ENCODE measurements at regions not wholly inside any gene's neighbourhood (a gene's known extent, or its start where the extent isn't known, plus 50 kb on each side); places are given as distances from the start of the nearest gene placed in this dataset.
"Not testable (repeated sequence)": the region's sequence is repeated elsewhere in the genome, so short reads cannot be mapped to it uniquely, and the experiment has no call there.

- no peak for DNase-seq
Measured at GRCh38 chr5:99544356-99544755, 615.5 kb upstream of the CHD1 start.

- no peak for DNase-seq
Measured at GRCh38 chr5:99543841-99544240, 615.0 kb upstream of the CHD1 start.

GRCh38 chr5:99534241-99534640 lies 605.4 kb upstream of the CHD1 start:
- DNase-seq, result not testable (repeated sequence)

GRCh38 chr5:99521666-99522065 lies 592.9 kb upstream of the CHD1 start:
- not testable (repeated sequence) for DNase-seq

- DNase-seq, result not testable (repeated sequence)
Measured at GRCh38 chr5:99515864-99516490, 587.2 kb upstream of the CHD1 start.

GRCh38 chr5:99510237-99510866 lies 581.5 kb upstream of the CHD1 start:
- not testable (repeated sequence) for DNase-seq

GRCh38 chr5:99509064-99509463 lies 580.3 kb upstream of the CHD1 start:
- not testable (repeated sequence) for DNase-seq

GRCh38 chr5:99495456-99495855 lies 566.6 kb upstream of the CHD1 start:
- not testable (repeated sequence) for DNase-seq

- not testable (repeated sequence) for DNase-seq
Measured at GRCh38 chr5:99478450-99478849, 549.6 kb upstream of the CHD1 start.

- not testable (repeated sequence) for DNase-seq
Measured at GRCh38 chr5:99473328-99473727, 544.5 kb upstream of the CHD1 start.

- not testable (repeated sequence) for DNase-seq
Measured at GRCh38 chr5:99471726-99472125, 542.9 kb upstream of the CHD1 start.

- not testable (repeated sequence) for DNase-seq
Measured at GRCh38 chr5:99471178-99471577, 542.4 kb upstream of the CHD1 start.

GRCh38 chr5:99470636-99471035 lies 541.8 kb upstream of the CHD1 start:
- not testable (repeated sequence) for DNase-seq

- DNase-seq, result no peak
Measured at GRCh38 chr5:99460701-99461100, 531.9 kb upstream of the CHD1 start.

- no peak for DNase-seq
Measured at GRCh38 chr5:99453196-99453595, 524.4 kb upstream of the CHD1 start.

- DNase-seq, result no peak
Measured at GRCh38 chr5:99449786-99450185, 521.0 kb upstream of the CHD1 start.

- DNase-seq, result no peak
Measured at GRCh38 chr5:99445805-99446204, 517.0 kb upstream of the CHD1 start.

- DNase-seq, result no peak
Measured at GRCh38 chr5:99441235-99441634, 512.4 kb upstream of the CHD1 start.

- DNase-seq, result no peak
Measured at GRCh38 chr5:99438619-99439018, 509.8 kb upstream of the CHD1 start.

GRCh38 chr5:99437986-99438385 lies 509.2 kb upstream of the CHD1 start:
- DNase-seq, result no peak

- not testable (repeated sequence) for DNase-seq
Measured at GRCh38 chr5:99423396-99423795, 494.6 kb upstream of the CHD1 start.

GRCh38 chr5:99418640-99419039 lies 489.8 kb upstream of the CHD1 start:
- DNase-seq, result not testable (repeated sequence)

- DNase-seq, result not testable (repeated sequence)
Measured at GRCh38 chr5:99410386-99410785, 481.6 kb upstream of the CHD1 start.

- DNase-seq, result not testable (repeated sequence)
Measured at GRCh38 chr5:99404764-99405302, 476.0 kb upstream of the CHD1 start.

Measured in DMS53 (cell line).